A549 (cell line): ENCODE measurements at regions not wholly inside any gene's neighbourhood (a gene's known extent, or its start where the extent isn't known, plus 50 kb on each side); places are given as distances from the start of the nearest gene placed in this dataset.
A peak's percentile ranks its signal among the peaks of the same experiment; 100 is the strongest.
"Not testable (repeated sequence)": the region's sequence is repeated elsewhere in the genome, so short reads cannot be mapped to it uniquely, and the experiment has no call there.

Experiments used
- ATAC-seq, 2 experiments: fragments of 200-7000 bp in 1 of 2; fragments of >200 bp in 1 of 2; cut with Nextera tagmentation in 1 of 2; cut with Tn5 transposase in 1 of 2; 3 replicates each; pipeline versions ENCODE4 v1.8.0 to v1.9.1; 2018 to 2020; ENCODE audit warnings: mild to moderate bottlenecking in 1 of 2, moderate library complexity in 1 of 2
- CTCF ChIA-PET: fragments of 300-600 bp; sonication (Branson Sonifier 250); formaldehyde crosslinking; extraction: SDS; loops from one replicate; lab custom pipeline; 2021; ENCODE audit warnings: antibody characterized with exemption, inconsistent platforms; lab: Yijun Ruan, JAX
- POLR2A ChIA-PET: fragments of 350-600 bp; formaldehyde crosslinking; extraction: SDS; loops from one replicate; lab custom pipeline; 2021; ENCODE audit warnings: antibody characterized with exemption, inconsistent platforms; lab: Yijun Ruan, JAX
- DNase-seq, 2 experiments: peaks; one replicate each; pipeline versions ENCODE4 v3.0.0 to v3.0.0-alpha.2; 2011 to 2016; ENCODE audit warnings: low read depth in 1 of 2, low spot score in 1 of 2
- FAIRE-seq: peaks from 2 replicates; lab custom pipeline; 2011; peaks lifted over from hg19 to GRCh38; lab: Jason Lieb, UNC
- H3K27ac ChIP-seq, 2 experiments: fragments of >200 bp; sonication (Bioruptor Twin); formaldehyde crosslinking; 3 replicates each; pipeline ENCODE4 v1.5.1; 2016 to 2017
- H3K4me1 ChIP-seq: fragments of >200 bp; sonication (Bioruptor Twin); formaldehyde crosslinking; 3 replicates; pipeline ENCODE4 v1.6.1; 2016
- H3K4me2 ChIP-seq: fragments of >200 bp; sonication (Bioruptor Twin); formaldehyde crosslinking; 3 replicates; pipeline ENCODE4 v1.6.1; 2016
- H3K4me3 ChIP-seq: fragments of >200 bp; sonication (Bioruptor Twin); formaldehyde crosslinking; 3 replicates; pipeline ENCODE4 v1.5.1; 2016
- H3K9me3 ChIP-seq: fragments of >200 bp; sonication (Bioruptor Twin); formaldehyde crosslinking; 3 replicates; pipeline ENCODE4 v1.6.1; 2016
- CHD4 ChIP-seq: fragments of 200-600 bp; sonication (generic); IDR thresholded peaks from 2 replicates; pipeline ENCODE4 v1.6.1; 2016; ENCODE audit warnings: antibody characterized with exemption, mild to moderate bottlenecking, borderline replicate concordance
- EHF ChIP-seq: fragments of 250-450 bp; sonication (Bioruptor Pico); IDR thresholded peaks from 2 replicates; pipeline ENCODE4 v1.5.0; 2020; ENCODE audit warnings: mild to moderate bottlenecking
- FOSB ChIP-seq: fragments of 250-450 bp; sonication (Bioruptor Pico); IDR thresholded peaks from 2 replicates; pipeline ENCODE4 v1.5.0; 2020; ENCODE audit warnings: mild to moderate bottlenecking, moderate library complexity
- FOSL2 ChIP-seq, 2 experiments: fragments of 450-650 bp in 1 of 2; fragments of >200 bp in 1 of 2; sonication (Bioruptor Twin) in 1 of 2; formaldehyde crosslinking; IDR thresholded peaks; 2 replicates each; pipeline versions ENCODE4 v1.5.0 to v1.6.1; 2016 to 2020; ENCODE audit warnings: mild to moderate bottlenecking in 1 of 2, moderate library complexity in 1 of 2
- HDAC2 ChIP-seq: fragments of 200-600 bp; sonication (generic); IDR thresholded peaks from 2 replicates; pipeline ENCODE4 v1.6.1; 2016
- HEYL ChIP-seq: fragments of 250-450 bp; sonication (Bioruptor Pico); IDR thresholded peaks from 2 replicates; pipeline ENCODE4 v1.8.0; 2021; ENCODE audit warnings: mild to moderate bottlenecking, moderate library complexity
- HOXB5 ChIP-seq: fragments of 250-450 bp; sonication (Bioruptor Pico); IDR thresholded peaks from 2 replicates; pipeline ENCODE4 v1.5.0; 2020; ENCODE audit warnings: mild to moderate bottlenecking, moderate library complexity
- MAFK ChIP-seq: fragments of 450-650 bp; IDR thresholded peaks from 2 replicates; pipeline ENCODE4 v1.6.1; 2014; ENCODE audit not compliant: partially characterized antibody
- RCOR1 ChIP-seq: fragments of 150-350 bp; IDR thresholded peaks from 2 replicates; pipeline ENCODE4 v1.6.1; 2014; ENCODE audit warnings: antibody characterized with exemption, low read length, low read depth
- RFX5 ChIP-seq: fragments of 450-650 bp; IDR thresholded peaks from 2 replicates; pipeline ENCODE4 v1.7.1; 2014; ENCODE audit warnings: antibody characterized with exemption, mild to moderate bottlenecking, moderate library complexity
- TFCP2L1 ChIP-seq: fragments of 250-450 bp; sonication (Bioruptor Pico); IDR thresholded peaks from 2 replicates; pipeline ENCODE4 v1.5.0; 2021; ENCODE audit warnings: mild to moderate bottlenecking
- WGBS: methylation state at CpG from one replicate; pipeline ENCODE4 v1.1.6; 2017; ENCODE audit errors: missing lambda C conversion rate; 5-methylcytosine and 5-hydroxymethylcytosine counted together
- TF ChIP-seq, protein P1 (sequence below): fragments of 250-450 bp; sonication (Bioruptor Pico); IDR thresholded peaks from 2 replicates; pipeline ENCODE4 v1.5.0; 2021; ENCODE audit warnings: mild to moderate bottlenecking, moderate library complexity, borderline replicate concordance
- TF ChIP-seq, protein P2 (sequence below): fragments of >200 bp; sonication (Bioruptor Twin); formaldehyde crosslinking; IDR thresholded peaks from 3 replicates; pipeline ENCODE4 v1.5.1; 2016
- TF ChIP-seq, protein P3 (sequence below): fragments of 150-350 bp; IDR thresholded peaks from 2 replicates; pipeline ENCODE4 v1.6.1; 2014; ENCODE audit warnings: low read depth, mild to moderate bottlenecking, low read length

DNA sequence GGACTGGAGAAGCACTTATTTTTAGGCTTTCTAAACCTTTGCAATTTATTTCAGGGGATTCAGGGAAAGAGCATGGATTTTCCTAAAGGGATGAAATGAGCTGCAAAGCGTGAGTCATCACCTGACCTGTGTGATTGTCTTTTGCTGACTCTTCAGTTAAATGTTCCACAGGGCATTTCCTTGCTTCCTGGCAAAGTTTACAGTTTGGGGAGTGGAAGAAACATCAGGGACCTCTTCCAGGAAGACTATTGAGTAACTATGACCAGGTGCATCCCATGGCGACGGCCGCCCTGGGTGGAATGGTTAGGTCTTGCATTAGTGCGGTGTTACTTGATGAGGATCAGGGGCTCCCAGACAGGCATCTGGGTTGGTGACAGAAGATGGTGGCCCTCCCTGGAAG is 79.5 kb upstream of the SIPA1L2 start:
- ATAC-seq, result no peak
- Histone ChIP-seq H3K27ac (no peak overlapping the region), H3K9me3 (peaks cover 9% of the 10 kb centered on the region; the same call in 1 of the 3 replicates), H3K4me3 (no peak overlapping the region), H3K4me2 (no peak overlapping the region), H3K4me1 (peaks cover 16% of the 10 kb centered on the region)
- 76% methylated on average over 5 of the region's 5 CpGs for WGBS
- ChIA-PET POLR2A (no interaction called here), CTCF (no interaction called here)
- TF ChIP-seq MAFK, result peak; percentile 81
- TF ChIP-seq HDAC2, result no peak
- no peak for TF ChIP-seq FOSL2 (IDR thresholded peaks at IDR 0.05)
- TF ChIP-seq FOSL2 (CRISPR knock-in tag; IDR thresholded peaks at IDR 0.05), result peak; percentile 61; the same call in 1 of the 2 replicates
- no peak for DNase-seq
- no peak for FAIRE-seq

DNA sequence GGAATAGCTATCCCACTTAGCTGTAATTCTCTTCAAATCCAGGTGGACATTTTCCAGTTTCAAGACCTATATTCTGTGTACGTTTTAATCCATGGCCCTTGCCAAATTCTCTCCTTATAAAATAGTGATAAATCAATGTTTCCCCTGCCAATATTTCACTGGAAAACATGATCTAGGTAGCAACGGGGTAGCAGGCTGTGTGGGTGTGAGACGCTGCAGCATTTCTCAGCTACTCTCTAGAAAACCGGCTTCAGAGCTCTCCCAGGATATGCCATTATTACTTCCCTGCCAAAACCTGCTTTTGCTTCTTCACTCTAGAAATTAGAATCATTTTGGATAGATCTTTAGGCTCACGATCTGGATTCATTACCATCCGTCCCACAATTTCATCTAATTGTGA is 82.1 kb upstream of the SIPA1L2 start:
- H3K27ac ChIP-seq, result no peak overlapping the region
- H3K9me3 ChIP-seq, result peaks cover 10% of the 10 kb centered on the region; the same call in 1 of the 3 replicates
- FAIRE-seq, result no peak
- no peaks in the 10 kb centered on the region for H3K4me1 ChIP-seq
- H3K4me2 ChIP-seq, result no peak overlapping the region
- TF ChIP-seq HOXB5, result no peak
- no peak for TF ChIP-seq RFX5
- TF ChIP-seq, protein P1, sequence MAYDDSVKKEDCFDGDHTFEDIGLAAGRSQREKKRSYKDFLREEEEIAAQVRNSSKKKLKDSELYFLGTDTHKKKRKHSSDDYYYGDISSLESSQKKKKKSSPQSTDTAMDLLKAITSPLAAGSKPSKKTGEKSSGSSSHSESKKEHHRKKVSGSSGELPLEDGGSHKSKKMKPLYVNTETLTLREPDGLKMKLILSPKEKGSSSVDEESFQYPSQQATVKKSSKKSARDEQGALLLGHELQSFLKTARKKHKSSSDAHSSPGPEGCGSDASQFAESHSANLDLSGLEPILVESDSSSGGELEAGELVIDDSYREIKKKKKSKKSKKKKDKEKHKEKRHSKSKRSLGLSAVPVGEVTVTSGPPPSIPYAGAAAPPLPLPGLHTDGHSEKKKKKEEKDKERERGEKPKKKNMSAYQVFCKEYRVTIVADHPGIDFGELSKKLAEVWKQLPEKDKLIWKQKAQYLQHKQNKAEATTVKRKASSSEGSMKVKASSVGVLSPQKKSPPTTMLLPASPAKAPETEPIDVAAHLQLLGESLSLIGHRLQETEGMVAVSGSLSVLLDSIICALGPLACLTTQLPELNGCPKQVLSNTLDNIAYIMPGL (CRISPR knock-in tag), result no peak
- TF ChIP-seq, protein P2, sequence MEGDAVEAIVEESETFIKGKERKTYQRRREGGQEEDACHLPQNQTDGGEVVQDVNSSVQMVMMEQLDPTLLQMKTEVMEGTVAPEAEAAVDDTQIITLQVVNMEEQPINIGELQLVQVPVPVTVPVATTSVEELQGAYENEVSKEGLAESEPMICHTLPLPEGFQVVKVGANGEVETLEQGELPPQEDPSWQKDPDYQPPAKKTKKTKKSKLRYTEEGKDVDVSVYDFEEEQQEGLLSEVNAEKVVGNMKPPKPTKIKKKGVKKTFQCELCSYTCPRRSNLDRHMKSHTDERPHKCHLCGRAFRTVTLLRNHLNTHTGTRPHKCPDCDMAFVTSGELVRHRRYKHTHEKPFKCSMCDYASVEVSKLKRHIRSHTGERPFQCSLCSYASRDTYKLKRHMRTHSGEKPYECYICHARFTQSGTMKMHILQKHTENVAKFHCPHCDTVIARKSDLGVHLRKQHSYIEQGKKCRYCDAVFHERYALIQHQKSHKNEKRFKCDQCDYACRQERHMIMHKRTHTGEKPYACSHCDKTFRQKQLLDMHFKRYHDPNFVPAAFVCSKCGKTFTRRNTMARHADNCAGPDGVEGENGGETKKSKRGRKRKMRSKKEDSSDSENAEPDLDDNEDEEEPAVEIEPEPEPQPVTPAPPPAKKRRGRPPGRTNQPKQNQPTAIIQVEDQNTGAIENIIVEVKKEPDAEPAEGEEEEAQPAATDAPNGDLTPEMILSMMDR, result no peak
- no peak for TF ChIP-seq TFCP2L1
- TF ChIP-seq RCOR1, result no peak
- H3K4me3 ChIP-seq, result no peak overlapping the region
- no peak for DNase-seq
- WGBS, result 75% methylated on average over 6 of the region's 6 CpGs
- no peak for ATAC-seq
- ChIA-PET POLR2A (no interaction called here), CTCF (interaction anchor here (1.3 kb wide), 1 partner anchor 9 kb away, joined by 3 read pairs; no protein-coding TSS in a partner anchor)

DNA sequence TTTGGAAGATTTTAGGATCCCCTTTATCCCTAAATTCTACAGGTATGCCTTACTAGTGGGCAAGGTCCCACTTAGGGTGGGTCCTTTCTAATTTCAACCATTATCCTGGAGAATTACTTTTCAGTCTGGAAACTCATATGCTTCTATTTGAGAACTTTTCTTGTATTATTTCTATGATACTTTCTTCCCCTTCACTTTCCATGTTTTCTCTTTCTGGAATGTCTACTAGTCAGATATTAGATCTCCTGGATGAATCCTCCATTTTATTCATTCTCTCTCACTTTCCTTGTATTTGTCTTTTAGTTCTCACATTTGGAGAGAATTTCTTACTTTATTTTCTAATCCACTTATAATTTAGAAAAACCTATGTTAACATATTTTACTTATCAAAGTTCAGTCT is 83.9 kb upstream of the SIPA1L2 start:
- no peak for FAIRE-seq
- Histone ChIP-seq H3K4me1 (no peaks in the 10 kb centered on the region), H3K4me3 (no peak overlapping the region), H3K9me3 (peaks cover 18% of the 10 kb centered on the region; the same call in 1 of the 3 replicates), H3K27ac (no peak overlapping the region), H3K4me2 (no peak overlapping the region)
- CTCF ChIA-PET, result no interaction called here
- TF ChIP-seq EHF, result no peak
- no peak for TF ChIP-seq CHD4
- ATAC-seq, result no peak
- DNase-seq, result no peak
- POLR2A ChIA-PET, result no interaction called here

DNA sequence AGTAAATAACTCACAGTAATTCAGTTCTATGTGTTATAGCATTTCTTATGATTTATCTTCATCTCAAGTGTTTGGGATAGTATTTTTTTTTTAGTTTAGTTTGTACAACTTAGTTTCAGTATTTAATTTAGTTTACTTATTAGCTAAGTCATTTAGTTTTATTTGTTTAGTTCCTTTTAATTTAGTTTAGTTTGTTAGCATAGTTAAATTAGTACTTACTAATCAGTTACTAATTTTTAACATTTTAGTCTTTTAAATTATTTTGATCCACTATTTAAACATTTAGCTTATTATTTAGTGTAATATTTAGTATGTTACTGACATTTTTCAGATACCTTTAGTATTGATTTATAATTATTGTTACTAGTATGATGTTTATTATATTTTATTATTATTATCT is 85.2 kb upstream of the SIPA1L2 start:
- POLR2A ChIA-PET, result no interaction called here
- FAIRE-seq (no peak), ATAC-seq (no peak), DNase-seq (no peak)
- Histone ChIP-seq H3K4me3 (no peak overlapping the region), H3K4me2 (no peak overlapping the region), H3K4me1 (no peaks in the 10 kb centered on the region), H3K27ac (no peak overlapping the region), H3K9me3 (peaks cover 21% of the 10 kb centered on the region; the same call in 1 of the 3 replicates)
- CTCF ChIA-PET, result interaction anchor here (0.6 kb wide), 1 partner anchor 218 kb away, joined by 3 read pairs; no protein-coding TSS in a partner anchor
- TF ChIP-seq, protein P3, sequence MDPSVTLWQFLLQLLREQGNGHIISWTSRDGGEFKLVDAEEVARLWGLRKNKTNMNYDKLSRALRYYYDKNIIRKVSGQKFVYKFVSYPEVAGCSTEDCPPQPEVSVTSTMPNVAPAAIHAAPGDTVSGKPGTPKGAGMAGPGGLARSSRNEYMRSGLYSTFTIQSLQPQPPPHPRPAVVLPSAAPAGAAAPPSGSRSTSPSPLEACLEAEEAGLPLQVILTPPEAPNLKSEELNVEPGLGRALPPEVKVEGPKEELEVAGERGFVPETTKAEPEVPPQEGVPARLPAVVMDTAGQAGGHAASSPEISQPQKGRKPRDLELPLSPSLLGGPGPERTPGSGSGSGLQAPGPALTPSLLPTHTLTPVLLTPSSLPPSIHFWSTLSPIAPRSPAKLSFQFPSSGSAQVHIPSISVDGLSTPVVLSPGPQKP, result no peak
- TF ChIP-seq HEYL (no peak), CHD4 (no peak), FOSB (CRISPR knock-in tag) (no peak)

DNA sequence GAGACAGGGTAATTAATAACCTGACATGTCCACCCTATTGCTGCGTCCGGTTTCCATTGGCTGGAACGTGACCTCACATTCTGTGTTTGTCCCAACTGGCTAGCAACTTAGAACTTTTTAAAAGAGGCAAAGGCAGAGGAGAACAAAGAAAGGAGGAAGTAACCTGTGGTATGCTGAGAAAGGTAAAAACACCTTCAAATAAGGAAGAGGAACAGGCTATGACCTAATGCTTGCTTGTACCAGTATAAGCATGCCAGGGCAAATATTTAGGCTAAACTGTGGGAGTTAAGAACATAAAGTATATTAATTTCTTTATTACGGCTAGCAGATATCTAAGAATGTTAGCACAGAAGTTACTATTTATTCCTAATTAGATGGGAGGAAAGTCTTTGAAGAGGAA is 87.3 kb upstream of the MAP10 start:
- ATAC-seq, DNase-seq, H3K27ac ChIP-seq, H3K4me2 ChIP-seq, CTCF ChIA-PET, H3K4me3 ChIP-seq, POLR2A ChIA-PET, FAIRE-seq, H3K4me1 ChIP-seq: not testable (repeated sequence)
- WGBS, result 82% methylated on average over 4 of the region's 4 CpGs
- peaks cover 17% of the 10 kb centered on the region; the same call in 1 of the 3 replicates for H3K9me3 ChIP-seq
